ENCODE measurements at regions not wholly inside any gene's neighbourhood (a gene's known extent, or its start where the extent isn't known, plus 50 kb on each side); places are given as distances from the start of the nearest gene placed in this dataset.

DNA sequence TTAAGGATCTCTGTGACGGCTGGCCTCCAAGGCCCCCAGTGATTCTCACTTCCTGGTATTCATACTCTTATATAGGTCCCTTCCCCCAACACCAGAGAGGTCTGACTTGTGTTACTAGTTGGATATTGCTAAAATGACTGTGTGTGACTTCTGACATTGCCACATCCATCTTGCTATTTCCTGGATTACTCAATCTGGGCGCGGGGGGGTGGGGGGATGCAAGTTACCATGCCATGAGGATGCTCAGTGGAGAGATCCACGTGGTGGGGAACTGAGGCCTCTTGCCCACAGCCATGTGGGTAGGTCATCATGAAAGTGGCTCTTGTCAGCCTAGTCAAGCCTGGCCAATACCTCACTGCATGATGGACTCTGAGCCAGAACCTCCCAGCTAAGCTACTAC lies 117.0 kb downstream of the UBE2U start:
- TF ChIP-seq POLR2AphosphoS5 (IDR thresholded peaks at IDR 0.05; ENCODE audit: borderline replicate concordance, low read depth, low read length) (no peak), EZH2 (IDR thresholded peaks at IDR 0.05) (no peak)
